ENCODE measurements at regions not wholly inside any gene's neighbourhood (a gene's known extent, or its start where the extent isn't known, plus 50 kb on each side); places are given as distances from the start of the nearest gene placed in this dataset.

- no peak for DNase-seq
Observed at GRCh38 chr4:65834707-65835106, 164.4 kb upstream of the EPHA5 start.

DNA sequence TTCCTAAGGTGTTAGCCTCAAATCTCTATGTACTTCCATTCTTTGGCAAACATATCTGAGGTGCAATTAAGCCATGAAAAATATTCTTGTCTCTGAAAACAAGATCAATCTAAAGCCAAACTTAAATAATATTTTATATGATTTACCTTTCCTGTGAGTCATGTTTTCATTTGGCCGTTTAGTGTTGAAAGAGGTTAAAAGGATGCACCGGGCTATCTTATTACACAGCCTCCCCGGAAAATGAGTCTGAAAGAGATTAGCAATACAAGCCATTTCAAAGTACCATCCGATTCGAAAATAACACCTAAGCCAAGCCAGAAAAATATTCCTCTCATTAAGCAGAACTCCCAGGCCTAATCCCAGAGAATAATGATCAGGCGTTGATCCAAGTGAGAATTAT, 161.5 kb upstream of the EPHA5 start:
- DNase-seq, result no peak

- DNase-seq, result no peak
Observed at GRCh38 chr4:65825116-65825753, 154.9 kb upstream of the EPHA5 start.

DNA sequence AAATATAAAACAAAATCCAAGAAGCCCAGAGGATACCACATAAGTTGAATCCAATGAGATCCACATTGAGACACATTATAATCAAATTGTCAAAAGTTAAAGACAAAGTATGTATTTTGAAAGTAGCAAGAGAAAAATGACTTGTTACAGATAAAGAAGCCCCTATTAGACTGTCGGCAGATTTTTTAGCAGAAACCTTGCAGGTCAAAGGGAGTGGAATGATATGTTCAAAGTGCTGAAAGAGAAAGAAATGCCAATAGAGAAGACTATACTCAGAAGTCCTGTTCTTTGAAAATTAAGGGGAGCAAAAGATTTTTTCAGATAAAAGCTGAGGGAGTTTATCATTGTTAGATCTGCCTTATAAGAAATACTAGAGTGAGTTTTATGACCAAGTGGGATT, 148.9 kb upstream of the EPHA5 start:
- DNase-seq, result no peak

DNA sequence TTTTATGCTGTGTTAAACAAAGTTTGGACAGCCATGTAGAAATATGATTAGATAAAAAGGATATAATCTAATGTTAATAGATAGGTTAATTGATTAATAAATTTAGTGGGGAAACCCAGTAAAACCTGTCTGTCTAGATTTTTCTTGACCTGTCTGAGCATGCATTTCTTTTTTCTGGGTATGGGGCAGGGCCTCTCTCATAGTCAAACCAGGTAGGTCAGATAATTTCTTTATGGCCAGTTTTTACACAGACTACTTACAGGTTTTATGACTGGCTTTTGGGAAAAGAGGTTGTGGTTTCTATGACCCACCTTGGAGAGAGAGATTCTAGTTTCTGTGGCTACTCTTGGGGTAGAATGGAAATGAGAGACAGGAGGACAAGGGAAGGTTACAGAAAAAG, 135.6 kb upstream of the EPHA5 start:
- DNase-seq, result no peak

- DNase-seq, result no peak
Observed at GRCh38 chr4:65799513-65799912, 129.2 kb upstream of the EPHA5 start.

DNA sequence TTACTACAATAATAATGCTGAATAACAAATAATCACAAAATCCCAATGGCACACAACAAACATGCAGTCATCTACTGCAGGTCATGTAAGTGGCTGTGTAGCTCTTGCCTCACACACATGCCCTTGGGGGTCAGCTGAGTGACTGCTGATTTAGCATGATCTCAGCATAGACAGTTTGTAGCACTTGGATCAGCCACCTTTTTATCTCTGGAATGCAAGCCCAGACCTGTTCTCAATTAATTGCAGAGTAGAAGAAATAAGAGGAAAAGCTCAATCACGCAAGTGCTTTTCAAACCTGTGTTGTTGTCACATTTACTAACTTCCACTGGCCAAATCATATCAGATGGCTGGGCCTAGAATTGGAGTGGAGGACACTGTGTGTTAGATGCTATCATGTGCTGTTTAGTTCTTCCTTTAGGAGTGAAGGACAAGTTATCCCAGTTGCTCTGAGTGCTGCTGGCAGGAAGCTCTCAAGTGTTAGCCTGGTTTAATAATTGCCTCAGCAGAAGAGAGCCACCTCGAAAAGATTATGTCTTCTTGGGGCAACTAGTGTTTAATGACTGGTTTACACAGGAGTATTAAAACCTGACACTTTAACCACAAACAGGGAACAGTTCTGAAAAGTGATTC, 128.3 kb upstream of the EPHA5 start:
- DNase-seq, result no peak

DNA sequence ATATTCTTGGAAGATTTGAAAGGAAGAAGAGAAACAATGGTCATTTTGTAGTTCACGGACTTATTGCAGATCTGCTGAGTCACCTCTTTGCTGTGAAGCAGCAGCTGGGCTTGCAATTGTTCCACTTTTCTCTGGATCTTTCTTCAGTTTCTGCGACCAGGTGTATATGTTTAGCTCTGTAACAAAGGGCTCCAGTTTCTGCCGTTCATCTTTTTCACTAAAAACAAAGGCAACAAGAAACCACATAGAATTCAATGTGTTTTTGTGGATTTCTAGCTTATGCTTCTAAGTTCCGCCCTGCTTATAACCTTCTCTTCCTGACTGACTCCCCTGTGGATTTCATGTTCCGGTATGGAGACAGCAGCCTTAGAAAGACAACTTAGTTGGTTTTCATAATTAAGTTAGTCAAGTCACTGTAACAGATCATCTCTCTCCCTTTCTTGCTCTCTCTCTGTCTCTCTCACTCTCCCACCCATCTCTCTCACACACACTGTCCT, 121.6 kb upstream of the EPHA5 start:
- DNase-seq, result no peak

DNA sequence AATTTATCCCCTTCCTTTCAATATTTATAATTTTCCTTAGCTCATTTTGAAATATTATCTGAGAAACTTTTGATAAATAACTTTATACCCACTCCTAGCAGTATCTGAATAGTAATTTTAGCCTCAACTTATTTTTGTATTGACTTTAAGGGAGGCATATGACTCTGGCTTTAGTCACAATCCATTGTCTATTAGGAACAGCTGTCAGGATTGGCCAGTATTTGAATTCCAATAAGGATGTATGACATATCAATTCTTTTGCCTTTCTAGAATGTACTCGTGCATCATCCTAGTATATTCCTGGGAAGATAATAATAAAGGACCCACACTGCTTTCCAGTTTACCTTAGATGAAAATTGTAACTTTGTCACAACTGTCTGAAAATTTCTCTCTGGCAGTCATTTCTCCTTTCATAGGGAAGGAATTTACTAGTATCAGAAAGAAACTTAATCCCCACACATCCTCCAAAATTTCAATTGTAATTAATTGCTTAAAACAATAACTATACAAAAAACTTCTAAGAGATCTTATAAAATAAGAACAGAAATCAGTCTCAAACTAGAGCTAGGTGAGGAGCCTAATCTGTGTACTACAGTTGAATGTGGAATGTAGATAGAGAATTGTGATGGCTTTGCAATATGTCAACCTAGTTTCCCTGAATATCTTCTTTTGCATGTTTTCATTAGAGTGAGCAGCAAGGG, 121.0 kb upstream of the EPHA5 start:
- no peak for DNase-seq

- DNase-seq, result no peak
Observed at GRCh38 chr4:65789805-65790204, 119.5 kb upstream of the EPHA5 start.

GRCh38 chr4:65789341-65789740, 119.1 kb upstream of the EPHA5 start:
- no peak for DNase-seq

GRCh38 chr4:65777270-65777669, 107.0 kb upstream of the EPHA5 start:
- DNase-seq, result no peak

DNA sequence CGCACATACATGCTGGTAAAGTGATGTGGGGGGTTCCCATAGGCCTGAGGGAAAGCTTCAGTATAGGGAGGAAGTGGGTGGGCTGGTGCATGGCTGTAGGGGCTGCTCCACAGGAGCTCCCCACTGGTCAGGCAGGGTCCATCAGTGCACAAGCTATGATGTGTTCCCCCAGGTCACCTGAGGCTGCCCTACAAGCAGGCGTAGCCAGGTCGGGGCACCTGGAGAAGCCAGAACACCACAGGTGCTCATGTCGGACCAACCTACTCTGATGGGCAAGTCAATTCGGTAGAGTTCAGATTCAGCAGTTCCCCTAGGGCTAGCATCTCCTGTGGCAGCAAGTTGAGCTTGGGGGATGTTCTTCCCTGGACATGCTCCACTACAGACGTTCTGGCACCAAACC, 103.3 kb upstream of the EPHA5 start:
- no peak for DNase-seq

DNA sequence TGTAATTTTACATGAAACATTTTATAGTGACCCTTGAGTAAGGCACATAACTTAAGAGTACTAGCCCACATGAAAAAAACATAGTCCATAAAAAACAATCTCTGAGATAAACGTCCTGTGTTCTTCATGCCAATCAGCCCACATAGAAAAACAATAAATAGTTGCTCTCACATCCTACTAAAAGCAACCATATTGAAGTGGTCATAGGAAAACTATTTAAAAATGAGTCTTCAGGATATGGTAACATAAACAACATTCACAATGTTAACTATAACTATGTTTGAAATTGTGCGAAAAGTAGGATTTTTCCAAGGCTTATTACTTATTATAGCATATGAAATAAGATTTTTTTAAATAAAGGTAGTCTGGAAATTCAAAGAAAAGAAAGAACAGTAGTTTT, 77.1 kb upstream of the EPHA5 start:
- no peak for DNase-seq

DNA sequence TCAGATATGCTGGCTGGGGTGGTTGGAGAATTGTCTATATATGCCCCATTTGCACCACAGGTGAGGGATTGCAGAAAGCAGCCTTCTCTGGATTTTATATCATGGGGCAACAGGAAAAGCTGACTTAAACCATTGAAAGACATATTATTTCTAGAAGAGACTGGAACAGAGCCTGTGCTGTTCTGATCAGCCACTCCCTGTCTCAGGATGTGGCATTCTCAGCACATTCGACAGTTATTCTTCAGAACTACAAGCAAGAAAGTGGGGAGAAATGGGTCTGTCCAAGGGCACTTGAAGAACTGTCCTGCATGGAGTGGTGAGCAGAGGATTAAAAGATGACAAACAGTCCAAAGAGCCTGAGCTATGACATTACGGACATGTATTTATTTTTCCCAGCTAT, 67.8 kb upstream of the EPHA5 start:
- no peak for DNase-seq

- DNase-seq, result no peak
Observed at GRCh38 chr4:65737672-65738071, 67.4 kb upstream of the EPHA5 start.

GRCh38 chr4:65724973-65725372, 54.7 kb upstream of the EPHA5 start:
- DNase-seq, result no peak
